Mucosa of rectum (tissue), 2 donors: ENCODE measurements at regions not wholly inside any gene's neighbourhood (a gene's known extent, or its start where the extent isn't known, plus 50 kb on each side); places are given as distances from the start of the nearest gene placed in this dataset.

Experiments used
- H3K27ac ChIP-seq, 2 donors: one replicate each; pipeline ENCODE4 v1.7.0; 2013; ENCODE audit warnings: inconsistent platforms in 2 of 2, low read depth in 2 of 2, low read length in 2 of 2
- H3K27me3 ChIP-seq, 2 donors: one replicate each; pipeline ENCODE4 v1.7.0; 2013; ENCODE audit warnings: low read length in 2 of 2; ENCODE audit not compliant: control insufficient read depth in 2 of 2, insufficient read depth in 2 of 2
- H3K36me3 ChIP-seq, 2 donors: one replicate each; pipeline ENCODE4 v1.7.0; 2013; ENCODE audit warnings: low read length in 2 of 2; ENCODE audit not compliant: control insufficient read depth in 2 of 2, insufficient read depth in 2 of 2
- H3K4me1 ChIP-seq, 2 donors: one replicate each; pipeline ENCODE4 v1.7.0; 2013; ENCODE audit warnings: low read length in 2 of 2, mild to moderate bottlenecking in 1 of 2; ENCODE audit not compliant: control insufficient read depth in 2 of 2, insufficient read depth in 2 of 2
- H3K4me3 ChIP-seq, 2 donors: one replicate each; pipeline ENCODE4 v1.7.0; 2013; ENCODE audit warnings: low read length in 2 of 2
- H3K9ac ChIP-seq, 2 donors: one replicate each; pipeline ENCODE4 v1.7.0; 2013; ENCODE audit warnings: low read length in 2 of 2, low read depth in 1 of 2, mild to moderate bottlenecking in 1 of 2
- H3K9me3 ChIP-seq, 2 donors: one replicate each; pipeline ENCODE4 v1.7.0; 2013; ENCODE audit warnings: low read length in 2 of 2; ENCODE audit not compliant: control insufficient read depth in 2 of 2
- donor health status: healthy.
- donor health status: Normal muscosa, but diverticular disease.

DNA sequence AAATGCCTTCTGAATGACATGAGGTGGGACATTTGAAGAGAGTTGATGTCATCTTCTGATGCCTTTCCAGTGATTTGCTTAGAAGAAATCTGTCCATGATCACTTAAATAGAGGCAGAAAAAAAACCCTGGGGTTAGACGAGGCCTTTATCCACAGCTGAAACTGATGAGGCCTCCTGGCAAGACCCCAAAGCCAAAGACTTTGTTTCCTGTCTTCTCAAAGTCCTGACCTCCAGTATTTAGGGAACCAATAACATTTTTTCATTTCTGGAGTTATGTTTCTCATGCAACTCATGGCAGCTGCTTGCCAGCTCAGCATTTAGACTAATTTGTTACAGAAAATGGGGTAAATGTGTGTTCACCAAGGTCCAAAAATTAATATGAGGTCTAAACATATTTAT, 248.0 kb upstream of the PRDM1 start:
- no peak overlapping the region for H3K9ac ChIP-seq
- no peaks in the 10 kb centered on the region for H3K27me3 ChIP-seq
- no peaks in the 10 kb centered on the region for H3K9me3 ChIP-seq
- no peaks in the 10 kb centered on the region for H3K4me1 ChIP-seq
- H3K27ac ChIP-seq: no peak overlapping the region
- H3K36me3 ChIP-seq: no peaks in the 10 kb centered on the region
- no peak overlapping the region for H3K4me3 ChIP-seq

DNA sequence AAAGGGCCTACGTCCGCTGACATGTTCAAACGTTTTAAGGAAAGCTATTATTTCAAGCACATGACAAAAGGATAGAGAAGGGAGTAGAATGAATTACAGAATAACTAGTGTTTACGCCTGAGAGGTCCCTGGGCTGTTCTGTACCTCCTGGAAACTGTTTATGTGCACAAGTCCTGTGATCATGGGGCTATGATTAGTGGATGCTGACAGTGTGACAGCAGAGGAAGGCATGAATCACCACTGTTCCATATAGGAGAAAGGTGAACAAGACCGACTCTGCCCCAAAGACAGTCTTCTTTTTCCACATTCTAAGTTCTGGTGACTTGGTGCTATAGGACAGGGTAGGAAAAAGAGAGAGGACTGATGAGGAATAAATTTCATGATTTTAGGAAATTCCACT, 249.2 kb upstream of the PRDM1 start:
- Histone ChIP-seq H3K9me3 (no peaks in the 10 kb centered on the region), H3K36me3 (no peaks in the 10 kb centered on the region), H3K4me1 (no peaks in the 10 kb centered on the region), H3K27me3 (no peaks in the 10 kb centered on the region), H3K4me3 (no peak overlapping the region), H3K9ac (no peak overlapping the region), H3K27ac (no peak overlapping the region)

DNA sequence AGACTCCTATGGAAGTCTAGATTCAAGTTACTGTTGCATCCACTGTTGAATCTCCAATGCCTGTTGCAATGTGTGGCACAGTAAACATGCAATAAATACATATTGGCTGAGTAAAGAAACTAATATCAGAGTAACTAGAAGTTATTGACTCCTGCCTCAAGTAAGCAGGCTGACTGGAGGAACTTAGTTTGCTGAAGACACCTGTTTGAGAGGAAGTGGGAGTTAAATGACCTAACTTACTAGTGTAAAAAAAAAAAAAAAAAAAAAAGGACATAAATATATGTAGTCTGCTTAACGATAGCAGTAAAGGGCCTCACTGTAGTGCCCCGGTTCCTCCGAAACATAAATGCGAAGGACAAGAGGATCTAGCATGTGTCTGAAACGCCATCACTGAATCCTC, 249.8 kb upstream of the PRDM1 start:
- no peak overlapping the region for H3K9ac ChIP-seq
- H3K36me3 ChIP-seq: no peaks in the 10 kb centered on the region
- H3K4me1 ChIP-seq: no peaks in the 10 kb centered on the region
- H3K27me3 ChIP-seq: no peaks in the 10 kb centered on the region
- no peak overlapping the region for H3K27ac ChIP-seq
- no peak overlapping the region for H3K4me3 ChIP-seq
- H3K9me3 ChIP-seq: no peaks in the 10 kb centered on the region

DNA sequence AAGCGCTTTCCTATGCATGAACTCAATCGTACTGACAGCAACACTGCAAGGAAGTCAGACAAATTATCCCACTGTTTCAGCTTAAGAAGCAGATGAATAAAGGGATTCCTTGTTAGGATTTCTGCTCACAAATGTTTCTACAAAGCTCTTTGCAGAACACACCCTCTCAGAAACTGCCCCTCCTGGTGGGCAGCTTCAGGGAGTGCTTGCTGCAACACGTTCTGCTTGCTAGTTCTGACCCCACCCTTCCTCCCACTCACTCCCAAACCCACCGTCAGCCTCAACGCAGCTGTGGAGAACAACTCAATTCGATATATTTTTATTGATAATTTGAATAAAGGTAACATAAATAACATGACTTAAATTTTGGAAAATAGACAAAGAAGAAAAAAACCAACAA, 250.8 kb upstream of the PRDM1 start:
- no peaks in the 10 kb centered on the region for H3K27me3 ChIP-seq
- no peaks in the 10 kb centered on the region for H3K4me1 ChIP-seq
- H3K9me3 ChIP-seq: no peaks in the 10 kb centered on the region
- no peak overlapping the region for H3K4me3 ChIP-seq
- H3K27ac ChIP-seq: no peak overlapping the region
- H3K36me3 ChIP-seq: no peaks in the 10 kb centered on the region
- H3K9ac ChIP-seq: no peak overlapping the region

DNA sequence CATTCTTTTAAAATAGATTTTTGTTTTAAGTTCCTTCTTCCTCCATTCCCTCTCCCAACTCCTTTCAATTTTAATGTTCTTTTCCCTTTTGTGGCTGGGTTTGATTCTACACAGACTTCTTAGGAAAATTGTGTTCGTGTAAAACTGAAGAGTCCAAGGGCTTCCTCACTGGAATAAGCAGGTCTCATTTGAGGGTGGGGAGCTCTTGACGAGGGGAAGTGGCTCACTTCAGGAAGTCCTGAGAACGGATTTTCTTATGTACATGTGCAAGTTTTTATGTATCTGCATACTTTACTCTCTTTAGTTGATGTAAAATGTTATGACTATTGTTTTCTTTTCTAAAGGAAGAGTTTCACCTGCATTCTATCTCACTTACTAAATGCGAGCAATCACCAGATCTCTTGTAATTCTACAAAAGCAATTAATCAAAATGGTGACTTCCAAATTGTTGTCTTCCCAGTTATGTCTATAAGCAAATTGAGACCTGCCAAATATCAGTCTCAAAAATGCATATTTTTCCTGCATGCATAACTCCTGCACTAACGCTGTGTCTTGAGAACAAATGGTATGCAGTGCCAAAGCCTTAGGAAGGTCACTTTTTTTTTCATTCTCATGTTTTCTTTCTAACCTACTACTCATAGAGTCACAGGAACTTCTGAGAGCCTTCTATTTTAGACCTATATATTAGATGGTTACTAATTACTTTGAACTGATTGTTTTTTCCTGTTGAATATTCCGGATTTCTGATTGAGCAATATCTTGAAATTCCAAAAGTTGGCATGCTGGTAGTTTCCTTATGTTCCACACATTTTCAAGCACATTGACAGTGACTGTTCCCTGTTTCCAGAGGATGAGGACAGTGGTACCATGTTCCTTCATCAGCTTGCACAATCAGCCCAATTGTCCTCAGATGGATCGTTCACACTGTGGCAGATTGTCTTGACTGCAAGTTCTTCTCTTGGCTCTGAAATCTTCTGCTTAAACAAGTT, 251.9 kb upstream of the PRDM1 start:
- Histone ChIP-seq H3K9me3 (no peaks in the 10 kb centered on the region), H3K4me1 (no peaks in the 10 kb centered on the region), H3K27ac (no peak overlapping the region), H3K4me3 (no peak overlapping the region), H3K27me3 (no peaks in the 10 kb centered on the region), H3K36me3 (no peaks in the 10 kb centered on the region), H3K9ac (no peak overlapping the region)

DNA sequence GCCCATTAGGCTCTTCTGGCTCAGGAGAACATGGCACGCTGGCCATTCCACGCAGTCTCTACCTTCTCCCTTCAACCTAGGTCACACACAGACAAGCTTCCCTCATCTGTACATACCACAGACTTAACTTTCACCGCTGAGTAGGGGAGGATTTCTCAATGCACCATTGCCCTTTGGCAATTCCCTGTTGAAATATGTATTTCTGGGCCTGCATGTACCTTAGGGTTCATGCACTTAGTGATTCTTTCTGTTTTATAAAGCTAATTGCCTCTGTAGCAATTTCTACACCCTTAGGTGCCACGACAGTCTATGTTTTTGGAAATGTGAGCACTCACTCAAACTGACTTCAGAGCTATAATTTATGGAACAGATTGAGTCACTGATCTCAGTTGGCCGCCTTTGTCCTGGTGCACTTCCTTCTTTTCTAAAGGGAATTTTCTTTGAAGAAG, 253.8 kb upstream of the PRDM1 start:
- no peak overlapping the region for H3K27ac ChIP-seq
- no peak overlapping the region for H3K9ac ChIP-seq
- no peaks in the 10 kb centered on the region for H3K36me3 ChIP-seq
- H3K27me3 ChIP-seq: no peaks in the 10 kb centered on the region
- H3K9me3 ChIP-seq: no peaks in the 10 kb centered on the region
- H3K4me1 ChIP-seq: no peaks in the 10 kb centered on the region
- no peak overlapping the region for H3K4me3 ChIP-seq

DNA sequence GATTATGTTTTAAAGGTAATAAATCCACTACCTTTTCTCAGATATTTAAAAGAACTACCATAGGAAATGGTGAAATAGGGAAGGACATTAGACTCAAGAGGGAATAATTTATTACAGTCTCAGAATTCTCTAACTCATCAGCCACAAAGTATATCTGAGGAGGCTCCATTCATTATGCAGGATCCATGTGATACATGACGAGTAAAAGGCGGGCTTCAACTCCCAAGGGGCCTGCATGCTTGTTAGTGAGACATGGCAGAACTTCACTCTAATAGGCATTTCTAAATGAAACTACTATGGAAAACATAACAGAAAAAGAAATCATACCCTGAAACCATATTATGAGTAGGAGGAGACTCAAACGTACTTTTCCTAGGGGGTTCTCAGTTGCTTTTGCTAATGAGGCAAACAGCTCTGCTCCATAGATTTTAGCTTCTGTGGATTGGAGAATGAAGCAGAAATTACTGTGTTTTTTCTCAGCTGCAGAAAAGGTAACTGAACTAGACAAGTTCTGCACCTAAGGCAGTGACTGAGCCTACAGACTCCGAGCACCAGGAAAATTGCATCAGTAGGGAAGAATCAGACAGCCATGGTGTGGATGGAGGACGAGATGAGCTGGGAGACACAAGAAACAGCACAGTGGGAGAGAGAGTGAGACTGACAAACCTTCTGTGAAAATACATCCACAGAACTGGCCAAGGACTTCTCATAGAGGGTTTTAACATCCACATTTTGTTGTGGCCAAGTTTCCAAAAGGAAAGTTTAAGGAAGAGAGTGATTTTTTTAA, 254.6 kb upstream of the PRDM1 start:
- no peaks in the 10 kb centered on the region for H3K36me3 ChIP-seq
- H3K9me3 ChIP-seq: no peaks in the 10 kb centered on the region
- H3K9ac ChIP-seq: no peak overlapping the region
- no peak overlapping the region for H3K27ac ChIP-seq
- H3K4me3 ChIP-seq: no peak overlapping the region
- H3K27me3 ChIP-seq: no peaks in the 10 kb centered on the region
- no peaks in the 10 kb centered on the region for H3K4me1 ChIP-seq

DNA sequence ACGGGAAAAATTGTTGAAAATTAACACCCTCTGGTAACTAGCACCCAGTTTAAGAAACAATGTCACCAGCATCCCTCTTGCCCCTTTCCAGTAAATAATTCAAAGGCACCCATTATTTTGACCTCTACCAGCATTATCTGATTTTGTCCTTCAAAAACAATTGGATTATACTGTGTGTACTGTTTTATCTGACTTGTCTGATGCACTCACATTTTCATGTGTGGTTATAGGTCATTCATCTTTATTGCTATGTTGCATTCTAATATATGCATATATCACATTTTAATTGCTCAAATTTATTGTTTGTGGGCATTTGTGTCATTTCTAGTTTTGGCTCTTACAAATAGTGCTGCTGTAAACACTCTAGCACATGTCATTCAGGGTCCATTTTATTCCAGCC, 260.9 kb upstream of the PRDM1 start:
- Histone ChIP-seq H3K9ac (no peak overlapping the region), H3K4me1 (no peaks in the 10 kb centered on the region), H3K36me3 (no peaks in the 10 kb centered on the region)

DNA sequence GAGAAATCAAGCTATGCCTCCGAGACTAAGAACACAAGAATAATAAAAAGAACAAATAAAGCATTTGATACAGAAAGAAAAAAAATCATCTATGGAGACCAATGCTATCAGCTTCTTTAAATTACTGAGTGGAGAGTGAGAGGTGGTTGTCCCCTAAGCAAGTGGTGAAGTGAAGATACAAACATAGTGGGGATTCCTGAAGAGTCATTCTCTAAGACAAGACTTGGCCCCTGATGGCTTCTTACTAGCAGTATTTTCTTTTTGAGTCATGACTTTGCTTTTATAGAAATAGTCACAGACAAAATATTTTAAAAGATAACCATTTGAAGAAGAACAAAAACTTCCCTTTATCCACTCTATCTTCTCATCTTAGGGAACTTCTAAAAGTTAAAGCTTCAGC, 261.4 kb upstream of the PRDM1 start:
- no peaks in the 10 kb centered on the region for H3K27me3 ChIP-seq
- no peaks in the 10 kb centered on the region for H3K9me3 ChIP-seq
- H3K4me3 ChIP-seq: no peak overlapping the region
- no peaks in the 10 kb centered on the region for H3K4me1 ChIP-seq
- no peak overlapping the region for H3K9ac ChIP-seq
- no peaks in the 10 kb centered on the region for H3K36me3 ChIP-seq
- no peak overlapping the region for H3K27ac ChIP-seq

More for the DNA sequence above, 260.9 kb upstream of the PRDM1 start:
- Histone ChIP-seq H3K9me3 (no peaks in the 10 kb centered on the region), H3K27me3 (no peaks in the 10 kb centered on the region), H3K27ac (no peak overlapping the region), H3K4me3 (no peak overlapping the region)

DNA sequence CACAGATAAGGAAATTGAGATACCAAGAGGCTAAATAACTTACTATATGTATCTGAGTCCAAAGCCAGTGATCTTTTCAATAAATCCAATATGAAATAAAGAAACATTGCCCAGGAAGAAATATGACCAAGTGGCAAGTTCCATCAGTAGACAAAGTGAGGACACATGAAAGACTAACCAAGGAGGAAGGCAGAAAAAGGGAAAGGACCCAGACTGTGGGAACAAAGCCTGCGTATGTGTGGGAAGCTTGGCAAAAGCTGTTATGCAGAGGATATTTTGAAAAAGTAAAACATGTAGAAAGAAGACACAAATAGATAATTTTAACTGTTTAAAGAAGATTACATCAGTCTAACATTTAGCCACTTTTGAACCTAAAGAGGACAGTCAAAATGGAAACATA, 264.4 kb upstream of the PRDM1 start:
- Histone ChIP-seq H3K4me3 (no peak overlapping the region), H3K36me3 (no peaks in the 10 kb centered on the region), H3K27me3 (no peaks in the 10 kb centered on the region), H3K4me1 (no peaks in the 10 kb centered on the region), H3K27ac (no peak overlapping the region), H3K9ac (no peak overlapping the region), H3K9me3 (no peaks in the 10 kb centered on the region)
